ENCODE measurements at regions not wholly inside any gene's neighbourhood (a gene's known extent, or its start where the extent isn't known, plus 50 kb on each side); places are given as distances from the start of the nearest gene placed in this dataset.

DNA sequence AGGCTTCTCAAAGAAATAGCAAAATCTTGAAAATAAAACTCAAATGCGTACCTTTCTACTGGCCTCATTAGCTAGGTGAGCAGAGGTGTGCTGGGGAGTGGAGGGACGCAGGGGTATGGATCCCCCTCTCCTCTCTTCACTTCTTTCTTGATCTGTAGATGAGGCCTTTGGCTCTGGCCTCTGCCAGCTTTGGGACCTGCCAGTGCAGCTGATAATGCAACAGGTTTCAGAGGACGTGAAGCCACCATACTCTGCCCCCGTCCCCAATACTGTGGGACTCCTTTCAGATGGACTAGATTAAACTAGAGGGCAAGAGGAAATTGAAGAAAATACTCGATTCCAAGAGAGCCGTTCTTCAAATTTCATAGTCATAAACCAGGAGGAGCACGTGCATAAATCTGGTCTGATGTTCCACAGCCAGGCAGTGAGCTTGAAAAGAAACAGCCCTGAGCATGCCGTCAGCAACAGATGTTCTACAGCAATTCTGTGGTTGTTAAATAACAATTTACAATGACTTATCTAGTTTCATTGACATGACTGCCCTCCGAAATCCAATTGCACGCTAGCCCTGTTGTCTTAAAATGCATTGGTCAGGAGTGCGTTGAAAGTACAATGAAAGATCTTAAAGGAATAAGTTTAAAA lies 245.3 kb upstream of the FOXQ1 start (continued):
- TF ChIP-seq MLLT1 (IDR thresholded peaks at IDR 0.05) (no peak), SMC3 (IDR thresholded peaks at IDR 0.05; ENCODE audit: borderline replicate concordance, low read length) (no peak), BRCA1 (IDR thresholded peaks at IDR 0.05; ENCODE audit: low read depth, low read length) (no peak), ZZZ3 (IDR thresholded peaks at IDR 0.05; ENCODE audit: control insufficient read depth, insufficient read length, low read depth) (no peak), ZNF207 (IDR thresholded peaks at IDR 0.05; ENCODE audit: borderline replicate concordance) (no peak)

DNA sequence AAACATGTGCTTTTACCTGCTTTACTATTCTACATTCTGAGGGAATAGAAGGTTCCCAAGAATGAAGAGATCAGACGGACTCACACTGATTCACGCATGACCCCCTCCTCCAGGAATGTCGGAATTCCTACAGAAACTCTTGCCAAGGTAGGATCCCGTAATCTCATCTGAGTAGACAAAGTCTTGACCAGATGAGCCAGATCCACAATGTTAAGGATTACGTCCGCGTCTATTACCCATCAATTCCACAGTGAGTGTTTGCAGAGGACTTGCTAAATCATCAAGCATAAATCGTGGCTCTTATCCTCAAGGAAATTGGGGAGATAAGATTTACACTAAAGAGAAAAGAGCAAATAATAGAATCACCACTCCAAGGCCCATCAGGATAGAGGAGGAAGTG lies 245.9 kb upstream of the FOXQ1 start:
- no peak overlapping the region for H3K4me2 ChIP-seq (ENCODE audit: control insufficient read depth, insufficient read depth)
- ChIA-PET SMC1A (ENCODE audit: uncharacterized antibody, unreplicated experiment) (no interaction called here), CTCF (no interaction called here), POLR2A (no interaction called here), RAD21 (ENCODE audit: unreplicated experiment) (no interaction called here)
- no peak overlapping the region for H3K9ac ChIP-seq (ENCODE audit: control insufficient read depth, insufficient read depth, low read length)
- no peak overlapping the region for H2AFZ ChIP-seq (ENCODE audit: control insufficient read depth, low read depth, low read length)
- H3K36me3 ChIP-seq (ENCODE audit: control insufficient read depth in 2 of 2, insufficient read depth in 2 of 2, low read length in 1 of 2), result no peaks in the 10 kb centered on the region
- DNase-seq (ENCODE audit: low read depth, low spot score) (no peak), FAIRE-seq (no peak), ATAC-seq (no peak)
- 55% methylated on average over 8 of the region's 8 CpGs for WGBS (ENCODE audit: insufficient coverage, insufficient replicate concordance, low lambda C conversion rate, missing lambda C conversion rate)
- H3K9me3 ChIP-seq (replicated peaks; ENCODE audit: control insufficient read depth, insufficient read depth, low read length), result no peaks in the 10 kb centered on the region; the same call in 2 of the 3 replicates
- no peaks in the 10 kb centered on the region for H3K79me2 ChIP-seq (ENCODE audit: control insufficient read depth, insufficient read depth, low read length)
- H3K27ac ChIP-seq (ENCODE audit: control insufficient read depth, insufficient read depth), result no peak overlapping the region
- H3K4me3 ChIP-seq, result no peak overlapping the region
- H3K4me1 ChIP-seq (ENCODE audit: control insufficient read depth, insufficient read depth, low read length), result no peaks in the 10 kb centered on the region
- H4K20me1 ChIP-seq (ENCODE audit: control insufficient read depth, insufficient read depth), result no peaks in the 10 kb centered on the region
- TF ChIP-seq IKZF1 (conservative IDR thresholded peaks at IDR 0.05) (no peak), BCL11A (IDR thresholded peaks at IDR 0.05; ENCODE audit: low read depth, low read length) (no peak), CHD4 (IDR thresholded peaks at IDR 0.05) (no peak), ZNF24 (IDR thresholded peaks at IDR 0.05) (no peak), SIX5 (IDR thresholded peaks at IDR 0.05; ENCODE audit: low read depth, low read length, severe bottlenecking) (no peak), BRCA1 (IDR thresholded peaks at IDR 0.05; ENCODE audit: low read depth, low read length) (no peak), FOXM1 (IDR thresholded peaks at IDR 0.05; ENCODE audit: low read depth, low read length) (no peak), ETV6 (conservative IDR thresholded peaks at IDR 0.05 in 1 of 2, IDR thresholded peaks at IDR 0.05 in 1 of 2; ENCODE audit: borderline replicate concordance in 1 of 2, low read depth in 1 of 2) (no peak), TCF12 (IDR thresholded peaks at IDR 0.05; ENCODE audit: low read depth, low read length) (no peak), SIN3A (IDR thresholded peaks at IDR 0.05; ENCODE audit: low read depth, low read length) (no peak), ZNF217 (IDR thresholded peaks at IDR 0.05) (no peak)
- TF ChIP-seq, protein P1, sequence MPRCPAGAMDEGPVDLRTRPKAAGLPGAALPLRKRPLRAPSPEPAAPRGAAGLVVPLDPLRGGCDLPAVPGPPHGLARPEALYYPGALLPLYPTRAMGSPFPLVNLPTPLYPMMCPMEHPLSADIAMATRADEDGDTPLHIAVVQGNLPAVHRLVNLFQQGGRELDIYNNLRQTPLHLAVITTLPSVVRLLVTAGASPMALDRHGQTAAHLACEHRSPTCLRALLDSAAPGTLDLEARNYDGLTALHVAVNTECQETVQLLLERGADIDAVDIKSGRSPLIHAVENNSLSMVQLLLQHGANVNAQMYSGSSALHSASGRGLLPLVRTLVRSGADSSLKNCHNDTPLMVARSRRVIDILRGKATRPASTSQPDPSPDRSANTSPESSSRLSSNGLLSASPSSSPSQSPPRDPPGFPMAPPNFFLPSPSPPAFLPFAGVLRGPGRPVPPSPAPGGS (IDR thresholded peaks at IDR 0.05; ENCODE audit: borderline replicate concordance, insufficient read depth, low read depth, low read length, poor library complexity, severe bottlenecking), result no peak
- TF ChIP-seq, protein P2, sequence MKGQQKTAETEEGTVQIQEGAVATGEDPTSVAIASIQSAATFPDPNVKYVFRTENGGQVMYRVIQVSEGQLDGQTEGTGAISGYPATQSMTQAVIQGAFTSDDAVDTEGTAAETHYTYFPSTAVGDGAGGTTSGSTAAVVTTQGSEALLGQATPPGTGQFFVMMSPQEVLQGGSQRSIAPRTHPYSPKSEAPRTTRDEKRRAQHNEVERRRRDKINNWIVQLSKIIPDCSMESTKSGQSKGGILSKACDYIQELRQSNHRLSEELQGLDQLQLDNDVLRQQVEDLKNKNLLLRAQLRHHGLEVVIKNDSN (IDR thresholded peaks at IDR 0.05; ENCODE audit: borderline replicate concordance, extremely low read length, insufficient read depth, low read depth, low read length), result no peak
- in situ Hi-C loops (cut with MboI) (no loop called here), intact Hi-C loops (cut with micrococcal nuclease; ENCODE audit: unreplicated experiment) (no loop called here)
- H3K27me3 ChIP-seq (replicated peaks in 1 of 2; ENCODE audit: control insufficient read depth in 2 of 2, insufficient read depth in 2 of 2, low read length in 1 of 2), result peaks cover 4% of the 10 kb centered on the region in 2 experiments
- no TSS peak for BruUV-seq (replicated peaks)

Measured in GM12878 (cell line).